ENCODE measurements at regions not wholly inside any gene's neighbourhood (a gene's known extent, or its start where the extent isn't known, plus 50 kb on each side); places are given as distances from the start of the nearest gene placed in this dataset.

GRCh38 chr1:199751962-199752687 lies 275.4 kb upstream of the NR5A2 start:
- Mint-ChIP-seq H3K27me3 (no peaks in the 10 kb centered on the region), H3K27ac (no peak overlapping the region), H3K4me3 (no peak overlapping the region), H3K4me1 (ENCODE audit: low read depth) (peaks cover 21% of the 10 kb centered on the region), H3K36me3 (ENCODE audit: low read depth) (no peaks in the 10 kb centered on the region), H3K9me3 (no peaks in the 10 kb centered on the region)
- intact Hi-C loops (cut with micrococcal nuclease), result no loop called here

GRCh38 chr1:199752688-199753027 lies 274.9 kb upstream of the NR5A2 start:
- H3K4me1 Mint-ChIP-seq (ENCODE audit: low read depth), result peaks cover 22% of the 10 kb centered on the region
- intact Hi-C loops (cut with micrococcal nuclease), result no loop called here
- no peaks in the 10 kb centered on the region for H3K27me3 Mint-ChIP-seq
- H3K36me3 Mint-ChIP-seq (ENCODE audit: low read depth), result no peaks in the 10 kb centered on the region
- no peak overlapping the region for H3K27ac Mint-ChIP-seq
- H3K9me3 Mint-ChIP-seq, result no peaks in the 10 kb centered on the region
- H3K4me3 Mint-ChIP-seq, result no peak overlapping the region

GRCh38 chr1:199753513-199753912 lies 274.0 kb upstream of the NR5A2 start:
- H3K9me3 Mint-ChIP-seq, result no peaks in the 10 kb centered on the region
- no peak overlapping the region for H3K27ac Mint-ChIP-seq
- intact Hi-C loops (cut with micrococcal nuclease), result no loop called here
- no peaks in the 10 kb centered on the region for H3K27me3 Mint-ChIP-seq
- peaks cover 23% of the 10 kb centered on the region for H3K4me1 Mint-ChIP-seq (ENCODE audit: low read depth)
- no peaks in the 10 kb centered on the region for H3K36me3 Mint-ChIP-seq (ENCODE audit: low read depth)
- no peak overlapping the region for H3K4me3 Mint-ChIP-seq

- Mint-ChIP-seq H3K4me1 (ENCODE audit: low read depth) (peaks cover 31% of the 10 kb centered on the region), H3K9me3 (no peaks in the 10 kb centered on the region), H3K36me3 (ENCODE audit: low read depth) (no peaks in the 10 kb centered on the region), H3K27ac (no peak overlapping the region), H3K4me3 (no peak overlapping the region), H3K27me3 (no peaks in the 10 kb centered on the region)
- intact Hi-C loops (cut with micrococcal nuclease), result no loop called here
Observed at GRCh38 chr1:199756066-199756465, 271.4 kb upstream of the NR5A2 start.

- intact Hi-C loops (cut with micrococcal nuclease), result no loop called here
- H3K27ac Mint-ChIP-seq, result no peak overlapping the region
- H3K36me3 Mint-ChIP-seq (ENCODE audit: low read depth), result no peaks in the 10 kb centered on the region
- no peak overlapping the region for H3K4me3 Mint-ChIP-seq
- H3K9me3 Mint-ChIP-seq, result no peaks in the 10 kb centered on the region
- peaks cover 31% of the 10 kb centered on the region for H3K4me1 Mint-ChIP-seq (ENCODE audit: low read depth)
- no peaks in the 10 kb centered on the region for H3K27me3 Mint-ChIP-seq
Observed at GRCh38 chr1:199758626-199759255, 268.8 kb upstream of the NR5A2 start.

GRCh38 chr1:199759268-199759730 lies 268.2 kb upstream of the NR5A2 start:
- H3K27ac Mint-ChIP-seq, result no peak overlapping the region
- H3K27me3 Mint-ChIP-seq, result no peaks in the 10 kb centered on the region
- H3K4me1 Mint-ChIP-seq (ENCODE audit: low read depth), result peaks cover 30% of the 10 kb centered on the region
- H3K4me3 Mint-ChIP-seq, result no peak overlapping the region
- intact Hi-C loops (cut with micrococcal nuclease), result no loop called here
- H3K9me3 Mint-ChIP-seq, result no peaks in the 10 kb centered on the region
- no peaks in the 10 kb centered on the region for H3K36me3 Mint-ChIP-seq (ENCODE audit: low read depth)

- H3K4me3 Mint-ChIP-seq, result no peak overlapping the region
- no peak overlapping the region for H3K27ac Mint-ChIP-seq
Observed at GRCh38 chr1:199762572-199762971, 264.9 kb upstream of the NR5A2 start.

GRCh38 chr1:199766218-199766792 lies 261.2 kb upstream of the NR5A2 start:
- H3K27me3 Mint-ChIP-seq, result no peaks in the 10 kb centered on the region
- no peak overlapping the region for H3K27ac Mint-ChIP-seq
- H3K4me1 Mint-ChIP-seq (ENCODE audit: low read depth), result no peaks in the 10 kb centered on the region
- H3K36me3 Mint-ChIP-seq (ENCODE audit: low read depth), result no peaks in the 10 kb centered on the region
- intact Hi-C loops (cut with micrococcal nuclease), result no loop called here
- H3K9me3 Mint-ChIP-seq, result peaks cover 33% of the 10 kb centered on the region
- H3K4me3 Mint-ChIP-seq, result no peak overlapping the region

More at GRCh38 chr1:199762572-199762971, 264.9 kb upstream of the NR5A2 start:
- intact Hi-C loops (cut with micrococcal nuclease), result no loop called here
- peaks cover 26% of the 10 kb centered on the region for H3K9me3 Mint-ChIP-seq
- no peaks in the 10 kb centered on the region for H3K36me3 Mint-ChIP-seq (ENCODE audit: low read depth)
- H3K4me1 Mint-ChIP-seq (ENCODE audit: low read depth), result peaks cover 9% of the 10 kb centered on the region
- H3K27me3 Mint-ChIP-seq, result no peaks in the 10 kb centered on the region

- H3K27ac Mint-ChIP-seq, result no peak overlapping the region
- H3K4me1 Mint-ChIP-seq (ENCODE audit: low read depth), result no peaks in the 10 kb centered on the region
- no peaks in the 10 kb centered on the region for H3K27me3 Mint-ChIP-seq
- no peak overlapping the region for H3K4me3 Mint-ChIP-seq
- H3K36me3 Mint-ChIP-seq (ENCODE audit: low read depth), result no peaks in the 10 kb centered on the region
- peaks cover 47% of the 10 kb centered on the region for H3K9me3 Mint-ChIP-seq
- intact Hi-C loops (cut with micrococcal nuclease), result no loop called here
Observed at GRCh38 chr1:199767700-199768099, 259.8 kb upstream of the NR5A2 start.

- Mint-ChIP-seq H3K9me3 (peaks cover 14% of the 10 kb centered on the region), H3K27me3 (no peaks in the 10 kb centered on the region), H3K4me1 (ENCODE audit: low read depth) (no peaks in the 10 kb centered on the region), H3K4me3 (no peak overlapping the region), H3K27ac (no peak overlapping the region), H3K36me3 (ENCODE audit: low read depth) (no peaks in the 10 kb centered on the region)
- intact Hi-C loops (cut with micrococcal nuclease), result no loop called here
Observed at GRCh38 chr1:199774433-199775089, 252.9 kb upstream of the NR5A2 start.

GRCh38 chr1:199776768-199777497 lies 250.6 kb upstream of the NR5A2 start:
- Mint-ChIP-seq H3K27ac (no peak overlapping the region), H3K9me3 (peaks cover 8% of the 10 kb centered on the region), H3K36me3 (ENCODE audit: low read depth) (no peaks in the 10 kb centered on the region), H3K27me3 (no peaks in the 10 kb centered on the region), H3K4me1 (ENCODE audit: low read depth) (no peaks in the 10 kb centered on the region), H3K4me3 (no peak overlapping the region)
- intact Hi-C loops (cut with micrococcal nuclease), result no loop called here

- H3K4me3 Mint-ChIP-seq, result no peak overlapping the region
- no peaks in the 10 kb centered on the region for H3K36me3 Mint-ChIP-seq (ENCODE audit: low read depth)
- no peak overlapping the region for H3K27ac Mint-ChIP-seq
- no peaks in the 10 kb centered on the region for H3K27me3 Mint-ChIP-seq
- H3K4me1 Mint-ChIP-seq (ENCODE audit: low read depth), result no peaks in the 10 kb centered on the region
- intact Hi-C loops (cut with micrococcal nuclease), result no loop called here
- no peaks in the 10 kb centered on the region for H3K9me3 Mint-ChIP-seq
Observed at GRCh38 chr1:199778324-199778955, 249.1 kb upstream of the NR5A2 start.

GRCh38 chr1:199780091-199780490 lies 247.4 kb upstream of the NR5A2 start:
- Mint-ChIP-seq H3K27ac (no peak overlapping the region), H3K4me3 (no peak overlapping the region), H3K27me3 (no peaks in the 10 kb centered on the region), H3K9me3 (no peaks in the 10 kb centered on the region), H3K4me1 (ENCODE audit: low read depth) (no peaks in the 10 kb centered on the region), H3K36me3 (ENCODE audit: low read depth) (no peaks in the 10 kb centered on the region)
- intact Hi-C loops (cut with micrococcal nuclease), result no loop called here
